Panc1 (cell line): ENCODE measurements at regions not wholly inside any gene's neighbourhood (a gene's known extent, or its start where the extent isn't known, plus 50 kb on each side); places are given as distances from the start of the nearest gene placed in this dataset.

Experiments
- ATAC-seq: fragments of 200-7000 bp; cut with Tn5 transposase; 2 replicates; pipeline ENCODE4 v1.9.1; 2020; ENCODE audit warnings: mild to moderate bottlenecking, moderate library complexity
- BruUV-seq: library from RNA; stranded (reverse); fragments of 400-500 nt; replicated peaks from 2 replicates; lab custom pipeline; 2021; lab: Mats Ljungman, UMichigan
- CTCF ChIA-PET: fragments of 300-600 bp; sonication (Branson Sonifier 250); formaldehyde crosslinking; loops from one replicate; lab custom pipeline; 2022; ENCODE audit warnings: antibody characterized with exemption; lab: Charles Lee
- POLR2A ChIA-PET: fragments of 300-600 bp; sonication (Branson Sonifier 250); formaldehyde crosslinking; loops from one replicate; lab custom pipeline; 2022; ENCODE audit warnings: antibody characterized with exemption; lab: Charles Lee
- DNase-seq: peaks from one replicate; pipeline ENCODE4 v3.0.0-alpha.2; 2010; ENCODE audit warnings: low read depth, low spot score
- H3K27ac ChIP-seq: 2 replicates; pipeline ENCODE4 v1.5.1; 2011; ENCODE audit warnings: mild to moderate bottlenecking, low read length, inconsistent platforms
- H3K27me3 ChIP-seq: fragments of 200-500 bp; sonication (Bioruptor generic); 2 replicates; pipeline ENCODE4 v1.6.0; 2014; ENCODE audit warnings: low read length, inconsistent platforms; ENCODE audit not compliant: control insufficient read depth, insufficient read depth
- H3K36me3 ChIP-seq: fragments of 200-500 bp; sonication (Bioruptor generic); 2 replicates; pipeline ENCODE4 v1.5.1; 2014; ENCODE audit warnings: inconsistent platforms, mild to moderate bottlenecking, low read length, moderate library complexity; ENCODE audit not compliant: control insufficient read depth, insufficient read depth
- H3K4me1 ChIP-seq: 2 replicates; pipeline ENCODE4 v1.5.1; 2011; ENCODE audit warnings: inconsistent platforms, mild to moderate bottlenecking, low read length, moderate library complexity; ENCODE audit not compliant: control insufficient read depth, insufficient read depth
- H3K4me3 ChIP-seq, 2 experiments: 2 replicates each; pipeline ENCODE4 v1.5.1; 2011 to 2012; ENCODE audit warnings: low read depth in 2 of 2, low read length in 2 of 2, mild to moderate bottlenecking in 2 of 2, inconsistent platforms in 1 of 2, moderate library complexity in 1 of 2
- H3K9me3 ChIP-seq: fragments of 200-500 bp; sonication (Bioruptor generic); 2 replicates; pipeline ENCODE4 v1.5.1; 2014; ENCODE audit warnings: low read depth, mild to moderate bottlenecking, inconsistent platforms, low read length, moderate library complexity; ENCODE audit not compliant: control insufficient read depth, insufficient read depth
- POLR2AphosphoS5 ChIP-seq: IDR thresholded peaks from 2 replicates; pipeline ENCODE4 v1.6.1; 2012; ENCODE audit warnings: mild to moderate bottlenecking, low read depth, low read length, moderate library complexity
- SIN3A ChIP-seq: IDR thresholded peaks from 2 replicates; pipeline ENCODE4 v1.6.1; 2012; ENCODE audit warnings: low read depth, mild to moderate bottlenecking, low read length, moderate library complexity, borderline replicate concordance; ENCODE audit not compliant: insufficient read depth
- TCF7L2 ChIP-seq: IDR thresholded peaks from 2 replicates; pipeline ENCODE4 v1.6.1; 2011; ENCODE audit warnings: mild to moderate bottlenecking, low read depth, low read length, inconsistent platforms
- in situ Hi-C: cut with HindIII; loops from 2 replicates; pipeline ENCODE4 v1.10.0; 2016; ENCODE audit warnings: low sequenced_read_pairs, low pct_unique_long_range_greater_than_20kb
- intact Hi-C: fragments of 100-400 bp; cut with micrococcal nuclease; formaldehyde crosslinking; loops from one replicate; pipeline ENCODE4 v1.10.0; 2022; ENCODE audit not compliant: unreplicated experiment
- TF ChIP-seq, protein P1 (sequence below): fragments of 450-650 bp; IDR thresholded peaks from 2 replicates; pipeline ENCODE4 v1.5.1; 2017; ENCODE audit warnings: mild to moderate bottlenecking
- TF ChIP-seq, protein P2 (sequence below), 2 experiments: IDR thresholded peaks; 2 replicates each; pipeline ENCODE4 v1.6.1; 2011 to 2012; ENCODE audit warnings: low read depth in 2 of 2, control low read depth in 1 of 2, low read length in 1 of 2, mild to moderate bottlenecking in 1 of 2, moderate library complexity in 1 of 2; ENCODE audit not compliant: insufficient read depth in 1 of 2

DNA sequence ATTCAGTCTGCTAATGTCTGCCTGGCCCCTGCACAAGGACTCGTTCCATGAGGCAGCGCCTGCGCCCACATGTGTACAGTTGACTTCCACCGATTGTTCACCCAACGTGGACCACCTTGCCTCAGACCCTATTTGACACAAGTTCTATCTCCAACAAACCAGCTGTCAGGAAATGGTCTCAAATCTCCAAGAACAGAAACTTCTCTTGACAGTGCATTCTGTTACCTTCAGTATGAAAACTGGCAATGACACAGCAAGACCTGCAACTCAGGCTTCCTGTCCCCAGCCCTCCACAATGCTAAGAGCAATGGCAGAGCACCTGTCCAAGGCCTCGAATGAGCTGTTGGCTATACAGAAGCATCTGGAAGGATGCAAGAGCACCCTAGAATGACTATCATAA, 102.3 kb upstream of the CLDN14 start:
- TF ChIP-seq SIN3A = no peak
- TF ChIP-seq, protein P1, sequence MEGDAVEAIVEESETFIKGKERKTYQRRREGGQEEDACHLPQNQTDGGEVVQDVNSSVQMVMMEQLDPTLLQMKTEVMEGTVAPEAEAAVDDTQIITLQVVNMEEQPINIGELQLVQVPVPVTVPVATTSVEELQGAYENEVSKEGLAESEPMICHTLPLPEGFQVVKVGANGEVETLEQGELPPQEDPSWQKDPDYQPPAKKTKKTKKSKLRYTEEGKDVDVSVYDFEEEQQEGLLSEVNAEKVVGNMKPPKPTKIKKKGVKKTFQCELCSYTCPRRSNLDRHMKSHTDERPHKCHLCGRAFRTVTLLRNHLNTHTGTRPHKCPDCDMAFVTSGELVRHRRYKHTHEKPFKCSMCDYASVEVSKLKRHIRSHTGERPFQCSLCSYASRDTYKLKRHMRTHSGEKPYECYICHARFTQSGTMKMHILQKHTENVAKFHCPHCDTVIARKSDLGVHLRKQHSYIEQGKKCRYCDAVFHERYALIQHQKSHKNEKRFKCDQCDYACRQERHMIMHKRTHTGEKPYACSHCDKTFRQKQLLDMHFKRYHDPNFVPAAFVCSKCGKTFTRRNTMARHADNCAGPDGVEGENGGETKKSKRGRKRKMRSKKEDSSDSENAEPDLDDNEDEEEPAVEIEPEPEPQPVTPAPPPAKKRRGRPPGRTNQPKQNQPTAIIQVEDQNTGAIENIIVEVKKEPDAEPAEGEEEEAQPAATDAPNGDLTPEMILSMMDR = no peak
- no peak for TF ChIP-seq POLR2AphosphoS5
- no peak for TF ChIP-seq TCF7L2
- TF ChIP-seq, protein P2, sequence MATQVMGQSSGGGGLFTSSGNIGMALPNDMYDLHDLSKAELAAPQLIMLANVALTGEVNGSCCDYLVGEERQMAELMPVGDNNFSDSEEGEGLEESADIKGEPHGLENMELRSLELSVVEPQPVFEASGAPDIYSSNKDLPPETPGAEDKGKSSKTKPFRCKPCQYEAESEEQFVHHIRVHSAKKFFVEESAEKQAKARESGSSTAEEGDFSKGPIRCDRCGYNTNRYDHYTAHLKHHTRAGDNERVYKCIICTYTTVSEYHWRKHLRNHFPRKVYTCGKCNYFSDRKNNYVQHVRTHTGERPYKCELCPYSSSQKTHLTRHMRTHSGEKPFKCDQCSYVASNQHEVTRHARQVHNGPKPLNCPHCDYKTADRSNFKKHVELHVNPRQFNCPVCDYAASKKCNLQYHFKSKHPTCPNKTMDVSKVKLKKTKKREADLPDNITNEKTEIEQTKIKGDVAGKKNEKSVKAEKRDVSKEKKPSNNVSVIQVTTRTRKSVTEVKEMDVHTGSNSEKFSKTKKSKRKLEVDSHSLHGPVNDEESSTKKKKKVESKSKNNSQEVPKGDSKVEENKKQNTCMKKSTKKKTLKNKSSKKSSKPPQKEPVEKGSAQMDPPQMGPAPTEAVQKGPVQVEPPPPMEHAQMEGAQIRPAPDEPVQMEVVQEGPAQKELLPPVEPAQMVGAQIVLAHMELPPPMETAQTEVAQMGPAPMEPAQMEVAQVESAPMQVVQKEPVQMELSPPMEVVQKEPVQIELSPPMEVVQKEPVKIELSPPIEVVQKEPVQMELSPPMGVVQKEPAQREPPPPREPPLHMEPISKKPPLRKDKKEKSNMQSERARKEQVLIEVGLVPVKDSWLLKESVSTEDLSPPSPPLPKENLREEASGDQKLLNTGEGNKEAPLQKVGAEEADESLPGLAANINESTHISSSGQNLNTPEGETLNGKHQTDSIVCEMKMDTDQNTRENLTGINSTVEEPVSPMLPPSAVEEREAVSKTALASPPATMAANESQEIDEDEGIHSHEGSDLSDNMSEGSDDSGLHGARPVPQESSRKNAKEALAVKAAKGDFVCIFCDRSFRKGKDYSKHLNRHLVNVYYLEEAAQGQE (IDR thresholded peaks at IDR 0.05; ENCODE audit: insufficient read depth in 1 of 2, low read depth in 2 of 2, low read length in 1 of 2) = no peak
- BruUV-seq = no TSS peak
- H3K4me1 ChIP-seq = no peaks in the 10 kb centered on the region
- no peaks in the 10 kb centered on the region for H3K9me3 ChIP-seq
- H3K4me3 ChIP-seq = no peak overlapping the region
- DNase-seq (no peak), ATAC-seq (no peak)
- no peaks in the 10 kb centered on the region; the same call in 1 of the 2 replicates for H3K27me3 ChIP-seq
- in situ Hi-C loops (no loop called here), intact Hi-C loops (loop anchor here (10.0 kb wide), 1 partner anchor 157 kb away; no protein-coding TSS in a partner anchor)
- POLR2A ChIA-PET = no interaction called here
- H3K27ac ChIP-seq = no peak overlapping the region
- CTCF ChIA-PET = no interaction called here
- H3K36me3 ChIP-seq = no peaks in the 10 kb centered on the region

DNA sequence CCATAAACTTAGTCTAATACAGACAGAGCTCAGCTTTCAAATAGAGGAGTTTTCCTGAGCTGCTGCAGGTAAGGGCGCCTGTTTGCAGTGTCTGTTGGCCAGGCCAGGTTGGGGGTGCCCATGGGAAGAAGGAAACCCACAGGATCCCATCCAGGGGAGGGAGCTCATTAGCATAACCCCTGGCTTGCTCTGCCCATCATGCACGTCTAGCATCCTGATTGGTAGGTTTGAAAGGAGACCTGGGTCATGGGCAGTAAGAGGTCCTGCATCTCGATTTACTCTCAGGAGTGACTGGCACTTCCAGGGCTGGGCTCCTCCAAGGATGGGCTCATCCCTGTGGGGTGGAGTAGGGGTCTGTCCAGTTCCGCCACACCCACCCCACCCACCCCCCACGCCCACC, 103.7 kb upstream of the CLDN14 start:
- in situ Hi-C loops (no loop called here), intact Hi-C loops (loop anchor here (10.0 kb wide), 1 partner anchor 159 kb away; no protein-coding TSS in a partner anchor)
- Histone ChIP-seq H3K36me3 (no peaks in the 10 kb centered on the region), H3K27ac (no peak overlapping the region), H3K9me3 (no peaks in the 10 kb centered on the region), H3K4me3 (no peak overlapping the region), H3K4me1 (no peaks in the 10 kb centered on the region), H3K27me3 (no peaks in the 10 kb centered on the region; the same call in 1 of the 2 replicates)
- POLR2A ChIA-PET = no interaction called here
- BruUV-seq = no TSS peak
- ATAC-seq (no peak), DNase-seq (no peak)
- CTCF ChIA-PET = no interaction called here
- TF ChIP-seq TCF7L2 (no peak), SIN3A (no peak), POLR2AphosphoS5 (no peak)
- TF ChIP-seq, protein P2 (IDR thresholded peaks at IDR 0.05; ENCODE audit: insufficient read depth in 1 of 2, low read depth in 2 of 2, low read length in 1 of 2) = no peak
- TF ChIP-seq, protein P1 = no peak
